ENCODE measurements at regions not wholly inside any gene's neighbourhood (a gene's known extent, or its start where the extent isn't known, plus 50 kb on each side); places are given as distances from the start of the nearest gene placed in this dataset.
"Not testable (repeated sequence)": the region's sequence is repeated elsewhere in the genome, so short reads cannot be mapped to it uniquely, and the experiment has no call there.

GRCh38 chr19:31075146-31075655, 274.0 kb downstream of the TSHZ3 start:
- no peak for DNase-seq

- DNase-seq = no peak
Measured at GRCh38 chr19:31074199-31075125, 274.8 kb downstream of the TSHZ3 start.

GRCh38 chr19:31073485-31074198, 275.6 kb downstream of the TSHZ3 start:
- DNase-seq = no peak

- no peak for DNase-seq
Measured at GRCh38 chr19:31072451-31072850, 276.8 kb downstream of the TSHZ3 start.

- DNase-seq = no peak
Measured at GRCh38 chr19:31071136-31071855, 277.9 kb downstream of the TSHZ3 start.

GRCh38 chr19:31070146-31071065, 278.8 kb downstream of the TSHZ3 start:
- DNase-seq = no peak

- no peak for DNase-seq
Measured at GRCh38 chr19:31068268-31068667, 281.0 kb downstream of the TSHZ3 start.

- peak; percentile 71 for DNase-seq
Measured at GRCh38 chr19:31066385-31066784, 282.9 kb downstream of the TSHZ3 start.

- DNase-seq = no peak
Measured at GRCh38 chr19:31064491-31064890, 284.7 kb downstream of the TSHZ3 start.

- DNase-seq = no peak
Measured at GRCh38 chr19:31058676-31059340, 290.4 kb downstream of the TSHZ3 start.

GRCh38 chr19:31057476-31057875, 291.8 kb downstream of the TSHZ3 start:
- DNase-seq = no peak

- DNase-seq = no peak
Measured at GRCh38 chr19:31055454-31055853, 293.8 kb downstream of the TSHZ3 start.

- DNase-seq = no peak
Measured at GRCh38 chr19:31054430-31054829, 294.8 kb downstream of the TSHZ3 start.

GRCh38 chr19:31049431-31049830, 299.8 kb downstream of the TSHZ3 start:
- no peak for DNase-seq

- DNase-seq = no peak
Measured at GRCh38 chr19:31046024-31046423, 303.2 kb downstream of the TSHZ3 start.

- DNase-seq = no peak
Measured at GRCh38 chr19:31041461-31041860, 307.8 kb downstream of the TSHZ3 start.

GRCh38 chr19:31039151-31039550, 310.1 kb downstream of the TSHZ3 start:
- no peak for DNase-seq

- no peak for DNase-seq
Measured at GRCh38 chr19:31037286-31037980, 311.8 kb downstream of the TSHZ3 start.

- DNase-seq = not testable (repeated sequence)
Measured at GRCh38 chr19:31031455-31031854, 317.8 kb downstream of the TSHZ3 start.

GRCh38 chr19:31023038-31023437, 326.2 kb downstream of the TSHZ3 start:
- no peak for DNase-seq

GRCh38 chr19:31018936-31019335, 330.3 kb downstream of the TSHZ3 start:
- no peak for DNase-seq
